NCI-H526 (cell line): ENCODE measurements at regions not wholly inside any gene's neighbourhood (a gene's known extent, or its start where the extent isn't known, plus 50 kb on each side); places are given as distances from the start of the nearest gene placed in this dataset.
A peak's percentile ranks its signal among the peaks of the same experiment; 100 is the strongest.

Experiments
- DNase-seq, 2 experiments: peaks; one replicate each; lab custom pipeline; 2025; lab: John Stamatoyannopoulos, UW

GRCh38 chr1:38403667-38404066 is 357.1 kb upstream of the POU3F1 start:
- peak in 1 of 2 experiments; percentile 18 for DNase-seq

- no peak for DNase-seq
These were observed 355.7 kb upstream of the POU3F1 start for GRCh38 chr1:38402230-38402815.

GRCh38 chr1:38396606-38397005 is 350.0 kb upstream of the POU3F1 start:
- no peak for DNase-seq

DNA sequence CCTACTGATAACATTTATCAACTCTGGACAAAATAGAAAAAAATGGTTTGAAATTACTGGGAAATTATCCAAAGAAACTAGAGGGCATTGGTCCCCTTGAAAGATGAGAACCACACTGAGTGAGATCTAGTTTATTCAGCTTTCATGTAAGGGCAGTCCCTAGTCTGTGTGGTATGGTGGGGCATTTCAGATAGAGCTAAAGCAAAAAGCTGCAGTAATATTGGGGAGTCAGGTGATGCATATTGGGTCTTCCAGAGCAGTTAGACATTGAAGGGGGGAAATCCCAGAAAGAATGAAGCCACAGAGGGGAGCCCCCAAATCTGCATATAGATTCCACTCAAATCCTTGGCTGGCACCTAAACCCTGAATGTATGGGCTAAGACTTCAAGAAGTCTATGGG is 347.7 kb upstream of the POU3F1 start:
- DNase-seq, result no peak

GRCh38 chr1:38392861-38393260 is 346.3 kb upstream of the POU3F1 start:
- DNase-seq, result no peak

GRCh38 chr1:38381256-38381655 is 334.7 kb upstream of the POU3F1 start:
- no peak for DNase-seq

- no peak for DNase-seq
These were observed 330.0 kb upstream of the POU3F1 start for GRCh38 chr1:38376577-38376976.

DNA sequence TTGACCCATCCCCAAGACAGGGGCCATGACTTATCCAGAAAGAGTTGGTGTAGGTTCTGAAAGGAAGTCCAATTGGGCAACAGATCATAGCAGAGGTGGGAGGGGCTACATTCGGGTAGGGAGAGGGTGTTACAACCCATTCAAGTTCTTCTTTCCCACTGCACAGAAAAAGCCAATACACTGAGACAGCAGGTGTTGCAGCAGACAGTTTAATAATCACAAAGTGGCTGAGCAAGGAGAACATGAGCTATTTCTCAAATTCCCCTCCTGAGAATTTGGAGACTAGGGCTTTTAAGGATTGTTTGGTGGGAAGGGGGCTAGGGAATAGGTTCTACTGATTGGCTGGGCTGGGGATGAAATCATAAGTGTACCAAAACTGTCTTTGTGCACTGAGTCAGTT is 328.4 kb upstream of the POU3F1 start:
- no peak for DNase-seq

DNA sequence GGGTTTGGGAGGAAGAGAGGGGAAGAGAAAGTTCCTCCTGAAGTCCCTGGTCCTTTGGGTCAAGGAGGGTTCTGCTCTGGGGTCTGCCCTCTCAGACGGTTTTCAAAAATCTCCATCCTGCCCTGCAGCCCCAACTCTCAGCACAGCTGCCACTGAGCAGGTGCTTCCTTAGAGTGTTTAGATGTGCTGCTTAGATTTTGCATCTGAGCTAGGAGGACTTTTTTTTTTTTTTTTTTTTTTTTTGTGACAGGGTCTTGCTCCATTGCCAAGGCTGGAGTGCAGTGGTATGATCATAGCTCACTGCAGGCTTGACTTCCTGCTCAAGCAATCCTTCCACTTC is 324.9 kb upstream of the POU3F1 start:
- DNase-seq, result no peak

- no peak for DNase-seq
These were observed 324.3 kb upstream of the POU3F1 start for GRCh38 chr1:38370716-38371504.

DNA sequence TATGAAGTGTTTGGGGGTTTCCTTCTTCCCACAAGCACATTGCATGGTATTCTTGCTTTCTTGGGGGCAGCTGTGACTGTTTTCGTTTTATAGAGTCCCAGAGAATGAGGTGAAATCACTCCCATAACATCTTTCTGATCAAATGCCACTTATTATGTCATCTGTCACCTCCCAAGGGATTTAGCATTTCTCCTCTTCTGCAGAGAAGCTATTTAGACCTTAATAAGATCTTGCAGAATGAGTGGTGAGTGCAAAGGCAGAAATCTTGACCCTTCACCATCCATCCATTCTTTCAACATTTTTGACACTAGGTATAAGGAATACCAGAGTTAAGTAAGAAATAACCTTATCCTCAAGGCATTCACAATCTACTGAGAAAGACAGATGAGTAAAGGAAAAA is 318.6 kb upstream of the POU3F1 start:
- DNase-seq, result no peak

DNA sequence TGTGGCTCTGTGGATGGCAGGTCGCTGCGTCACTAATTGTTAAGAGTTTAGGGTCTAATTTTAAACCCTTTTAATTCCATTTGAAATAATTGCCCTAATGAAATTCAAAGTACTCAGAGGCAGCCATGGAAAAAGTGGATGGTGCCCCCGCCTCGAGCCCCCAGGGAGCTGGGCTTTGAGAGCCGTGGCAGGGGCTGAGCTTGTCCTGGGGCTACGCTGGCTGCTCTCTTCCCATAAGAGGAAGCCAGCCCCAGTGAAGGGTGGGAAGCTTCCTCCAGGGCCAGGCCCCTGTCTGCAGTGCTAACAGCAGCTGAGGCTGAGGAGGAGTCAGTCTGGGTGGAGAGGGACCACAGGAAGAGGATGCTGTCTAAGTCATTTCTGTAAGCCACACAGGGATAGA is 315.0 kb upstream of the POU3F1 start:
- DNase-seq, result no peak

- peak in 1 of 2 experiments; percentile 62 for DNase-seq
These were observed 314.2 kb upstream of the POU3F1 start for GRCh38 chr1:38360807-38361206.

GRCh38 chr1:38353956-38354355 is 307.4 kb upstream of the POU3F1 start:
- no peak for DNase-seq

DNA sequence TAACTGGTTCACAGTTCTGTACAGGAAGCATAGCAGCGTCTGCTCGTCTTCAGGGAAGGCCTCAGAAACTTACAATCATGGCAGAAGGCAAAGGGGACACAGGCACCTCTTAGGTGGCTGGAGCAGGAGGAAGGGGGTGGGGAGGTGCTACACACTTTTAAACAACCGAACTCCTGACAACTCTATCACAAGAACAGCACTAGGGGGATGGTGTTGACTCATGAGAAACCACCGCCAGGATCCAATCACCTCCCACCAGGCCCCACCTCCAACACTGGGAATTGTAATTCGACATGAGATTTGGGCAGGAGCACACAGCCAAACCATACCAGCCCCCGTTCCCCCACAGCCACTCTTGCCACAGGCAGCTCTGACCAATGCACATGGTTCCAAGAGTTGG is 306.3 kb upstream of the POU3F1 start:
- DNase-seq, result no peak

- DNase-seq, result no peak
These were observed 301.0 kb upstream of the POU3F1 start for GRCh38 chr1:38347446-38348175.

DNA sequence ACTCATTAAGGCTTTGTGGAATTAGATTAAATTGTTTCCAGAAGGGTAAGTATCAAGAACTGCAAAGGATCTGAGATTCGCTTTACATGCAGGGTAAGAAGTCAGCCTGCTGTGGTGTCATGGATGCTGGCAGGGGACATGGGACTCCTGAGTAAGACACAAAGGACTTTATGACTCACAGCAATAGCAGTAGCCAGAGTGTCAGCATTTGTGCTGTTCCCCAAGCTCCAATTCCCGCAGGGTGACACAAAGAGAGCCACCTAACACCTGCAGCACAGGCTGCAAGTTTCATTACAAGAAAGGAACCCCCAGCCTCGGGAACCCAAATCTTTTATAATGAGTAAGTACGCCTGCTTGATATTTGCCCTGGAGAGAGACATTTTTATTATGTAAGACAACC is 298.1 kb upstream of the POU3F1 start:
- no peak for DNase-seq

- no peak for DNase-seq
These were observed 295.1 kb upstream of the POU3F1 start for GRCh38 chr1:38341694-38342093.

DNA sequence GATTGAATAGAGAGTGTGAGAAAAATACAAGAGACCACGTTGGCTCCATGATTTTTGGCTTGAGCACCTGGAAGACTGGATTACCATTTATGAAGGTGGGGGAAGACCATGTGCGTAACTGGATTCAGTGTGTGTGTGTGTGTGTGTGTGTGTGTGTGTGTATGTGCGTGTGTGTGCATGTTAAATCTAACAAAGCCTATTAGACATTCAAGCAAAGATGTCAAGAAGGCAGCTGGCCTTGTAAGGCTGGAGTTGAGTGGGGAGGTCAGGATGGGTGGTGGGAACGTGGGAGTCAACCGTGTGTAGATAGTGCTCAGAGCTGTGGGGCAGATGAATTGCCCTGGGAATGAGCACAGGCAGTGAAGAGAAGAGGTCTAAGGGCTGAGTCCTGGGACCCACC is 293.8 kb upstream of the POU3F1 start:
- DNase-seq, result no peak

- no peak for DNase-seq
These were observed 291.1 kb upstream of the POU3F1 start for GRCh38 chr1:38337711-38338110.

GRCh38 chr1:38336961-38337360 is 290.4 kb upstream of the POU3F1 start:
- no peak for DNase-seq

GRCh38 chr1:38336301-38336923 is 289.8 kb upstream of the POU3F1 start:
- no peak for DNase-seq
